ENCODE measurements at regions not wholly inside any gene's neighbourhood (a gene's known extent, or its start where the extent isn't known, plus 50 kb on each side); places are given as distances from the start of the nearest gene placed in this dataset.

- DNase-seq = no peak
These were observed 174.9 kb upstream of the KCNJ16 start for GRCh38 chr17:69900101-69900500.

- DNase-seq = no peak
These were observed 174.2 kb upstream of the KCNJ16 start for GRCh38 chr17:69900829-69901228.

GRCh38 chr17:69906306-69906705 is 168.7 kb upstream of the KCNJ16 start:
- no peak for DNase-seq

GRCh38 chr17:69907132-69907847 is 167.7 kb upstream of the KCNJ16 start:
- no peak for DNase-seq

- no peak for DNase-seq
These were observed 166.2 kb upstream of the KCNJ16 start for GRCh38 chr17:69908626-69909368.

GRCh38 chr17:69909389-69909788 is 165.6 kb upstream of the KCNJ16 start:
- DNase-seq = no peak

- DNase-seq = no peak
These were observed 162.2 kb upstream of the KCNJ16 start for GRCh38 chr17:69912805-69913204.

GRCh38 chr17:69913216-69913615 is 161.8 kb upstream of the KCNJ16 start:
- DNase-seq = no peak

- no peak for DNase-seq
These were observed 161.4 kb upstream of the KCNJ16 start for GRCh38 chr17:69913616-69914015.

GRCh38 chr17:69914520-69914919 is 160.5 kb upstream of the KCNJ16 start:
- DNase-seq = no peak

GRCh38 chr17:69916761-69917160 is 158.3 kb upstream of the KCNJ16 start:
- no peak for DNase-seq

- no peak for DNase-seq
These were observed 156.9 kb upstream of the KCNJ16 start for GRCh38 chr17:69918164-69918563.

GRCh38 chr17:69919789-69920188 is 155.2 kb upstream of the KCNJ16 start:
- DNase-seq = no peak

GRCh38 chr17:69921046-69921445 is 154.0 kb upstream of the KCNJ16 start:
- no peak for DNase-seq

- no peak for DNase-seq
These were observed 146.4 kb upstream of the KCNJ16 start for GRCh38 chr17:69928611-69929010.

GRCh38 chr17:69936996-69937395 is 138.0 kb upstream of the KCNJ16 start:
- DNase-seq = no peak

GRCh38 chr17:69943058-69943457 is 132.0 kb upstream of the KCNJ16 start:
- no peak for DNase-seq

- no peak for DNase-seq
These were observed 130.6 kb upstream of the KCNJ16 start for GRCh38 chr17:69944406-69944805.

GRCh38 chr17:69945698-69946185 is 129.3 kb upstream of the KCNJ16 start:
- DNase-seq = no peak

GRCh38 chr17:69947027-69947759 is 127.8 kb upstream of the KCNJ16 start:
- no peak for DNase-seq

- DNase-seq = no peak
These were observed 126.6 kb upstream of the KCNJ16 start for GRCh38 chr17:69948406-69948805.

GRCh38 chr17:69949496-69949895 is 125.5 kb upstream of the KCNJ16 start:
- DNase-seq = no peak

Measured in left kidney (tissue), 1 donor.